Activated T-cell treated with anti-CD3 and anti-CD28 coated beads for 4 hours (primary cell): ENCODE measurements at regions not wholly inside any gene's neighbourhood (a gene's known extent, or its start where the extent isn't known, plus 50 kb on each side); places are given as distances from the start of the nearest gene placed in this dataset.

ENCODE experiments used
- DNase-seq: peaks from one replicate; pipeline ENCODE4 v3.0.0-alpha.2; 2020

DNA sequence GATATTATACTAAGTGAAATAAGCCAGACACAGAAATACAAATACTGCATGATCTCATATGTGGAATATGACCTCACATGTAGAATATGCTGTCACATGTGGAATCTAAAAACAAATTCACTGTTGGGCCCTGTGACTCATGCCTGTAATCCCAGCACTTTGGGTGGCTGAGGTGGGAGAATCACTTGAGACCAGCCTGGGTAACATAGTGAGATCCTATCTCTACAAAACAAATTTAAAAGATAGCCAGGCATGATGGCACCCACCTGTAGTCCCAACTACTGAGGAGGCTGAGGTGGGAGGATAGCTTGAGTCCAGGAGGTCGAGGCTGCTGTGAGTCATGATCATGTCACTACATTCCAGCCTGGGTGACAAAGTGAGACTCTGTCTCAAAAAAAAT lies 160.3 kb downstream of the PTEN start:
- no peak for DNase-seq

DNA sequence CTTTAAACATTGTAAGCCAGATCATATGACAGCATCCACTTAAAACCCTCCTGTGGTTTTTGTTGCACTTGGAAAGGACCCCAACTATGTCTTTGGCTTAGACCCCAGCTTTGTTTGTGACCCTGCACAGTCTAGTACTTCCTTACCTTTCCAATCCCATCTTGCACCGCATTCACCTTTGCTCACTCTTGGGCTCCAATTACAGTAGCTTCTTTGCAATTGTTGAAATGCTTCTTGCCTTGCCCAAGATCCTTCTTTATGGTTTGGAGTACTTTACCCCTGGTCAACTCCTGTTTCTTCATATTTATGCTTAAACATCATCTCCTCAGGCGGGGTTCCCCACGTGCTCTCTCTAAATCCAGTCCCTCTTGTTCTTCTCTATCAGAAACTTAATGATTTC lies 162.6 kb downstream of the PTEN start:
- DNase-seq, result no peak

DNA sequence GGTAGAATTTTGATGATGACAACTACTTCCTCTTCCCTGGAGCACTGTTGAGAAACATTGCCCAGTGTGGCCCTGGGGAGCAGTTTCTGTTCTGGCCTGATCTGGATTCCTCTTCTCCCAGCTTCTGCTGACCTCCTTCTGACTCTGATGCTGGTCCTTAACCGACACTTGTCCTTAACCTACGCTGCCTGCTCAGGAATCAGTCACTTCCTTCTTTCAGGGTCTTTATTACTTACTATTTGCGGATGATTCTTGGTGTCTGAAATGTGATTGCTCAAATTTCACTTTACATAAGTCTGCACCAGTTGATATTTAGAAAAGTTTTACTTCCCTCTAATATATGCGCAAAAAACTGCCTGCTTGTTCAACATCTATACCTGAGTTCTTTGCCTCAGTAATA lies 164.1 kb downstream of the PTEN start:
- DNase-seq, result no peak

DNA sequence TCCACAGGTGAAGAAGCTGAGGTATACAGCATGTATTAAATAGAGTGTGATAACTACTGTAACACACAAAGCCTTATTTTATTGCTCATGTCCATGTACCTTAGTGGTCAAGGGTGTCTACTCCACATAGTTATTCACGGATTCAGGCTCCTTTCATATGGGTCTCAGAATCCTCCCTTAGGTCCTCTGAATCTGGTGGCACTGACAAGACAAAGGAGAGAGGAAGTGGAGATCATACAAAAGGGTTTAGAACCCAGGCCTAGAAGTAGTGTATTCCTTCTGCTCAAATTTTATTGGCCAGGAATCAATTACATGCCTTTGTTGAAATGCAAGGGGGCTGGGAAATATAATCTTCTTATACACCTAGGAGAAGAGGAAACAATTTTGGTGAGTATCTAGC lies 164.6 kb downstream of the PTEN start:
- DNase-seq, result no peak

DNA sequence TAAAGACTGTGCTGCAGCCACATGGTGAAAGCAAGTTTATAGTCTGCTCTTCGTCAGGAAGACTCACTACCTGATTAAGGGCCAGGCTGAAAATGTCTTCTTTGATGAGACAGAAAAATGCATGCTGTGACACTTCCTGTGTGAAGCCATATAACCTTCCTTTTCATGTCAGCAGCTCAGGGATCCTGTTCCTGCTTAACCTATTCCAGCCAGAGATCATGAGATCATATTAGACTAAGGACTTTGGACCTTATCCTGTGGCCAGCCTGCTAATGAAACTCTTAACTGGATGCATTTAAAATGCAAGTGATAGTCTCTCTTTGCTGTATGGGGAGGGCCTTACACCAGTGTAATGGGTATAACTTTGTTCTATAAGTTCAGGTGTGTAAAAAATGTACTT lies 165.2 kb downstream of the PTEN start:
- no peak for DNase-seq

DNA sequence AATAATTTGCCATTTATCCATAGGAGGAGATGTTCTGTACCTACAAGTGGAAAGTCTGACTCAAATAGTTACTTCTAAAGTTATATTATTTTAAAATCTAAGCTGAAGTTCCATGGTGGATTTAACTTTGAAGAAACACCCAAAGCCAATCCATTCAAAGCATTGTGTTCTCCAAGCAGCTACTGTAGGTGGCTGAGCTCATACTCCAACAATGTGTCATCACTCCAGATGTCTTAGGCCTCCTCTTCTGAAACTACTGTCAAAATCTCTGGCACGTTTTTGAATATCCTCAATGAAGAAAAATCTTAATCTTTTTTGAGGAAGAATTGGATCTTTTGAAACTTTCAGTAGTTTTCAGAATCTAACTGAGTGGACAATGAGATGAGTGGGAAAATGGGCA lies 169.1 kb downstream of the PTEN start:
- DNase-seq, result no peak

DNA sequence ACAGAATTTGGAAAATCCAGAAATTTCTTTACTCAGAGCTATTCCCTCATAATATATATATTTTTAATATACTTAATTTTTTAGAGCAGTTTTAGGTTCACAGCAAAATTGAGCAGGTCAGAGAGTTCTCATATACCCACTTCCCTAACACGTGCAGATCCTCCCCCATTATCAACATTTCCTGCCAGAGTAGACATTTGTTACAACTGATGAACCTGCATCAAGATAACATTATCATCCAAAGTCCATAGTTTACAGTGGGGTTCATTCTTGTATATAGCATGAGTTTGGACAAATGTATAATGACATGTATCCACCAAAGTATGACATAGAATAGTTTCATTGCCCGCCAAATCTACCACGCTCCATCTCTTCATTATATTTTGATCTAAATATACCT lies 170.0 kb downstream of the PTEN start:
- no peak for DNase-seq

DNA sequence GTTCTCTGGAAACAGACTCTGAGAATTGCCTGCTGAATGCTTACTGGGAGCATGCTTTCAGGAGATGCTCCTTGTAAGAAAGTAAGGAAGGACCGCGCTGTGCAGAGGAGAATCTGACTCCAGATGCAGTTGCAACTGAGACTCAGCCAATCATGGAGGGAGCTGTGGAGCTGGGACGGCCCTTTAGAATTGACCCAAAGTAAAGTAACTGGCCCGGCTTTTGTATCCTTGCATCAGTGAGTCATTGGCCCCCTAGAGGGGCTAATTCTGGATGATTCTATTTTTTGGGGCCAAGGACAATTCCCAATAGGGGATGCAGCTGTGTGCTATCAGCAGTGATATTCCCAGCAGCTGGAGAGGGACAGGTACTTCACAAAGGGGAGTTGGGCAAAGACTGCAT lies 170.4 kb downstream of the PTEN start:
- DNase-seq, result no peak

DNA sequence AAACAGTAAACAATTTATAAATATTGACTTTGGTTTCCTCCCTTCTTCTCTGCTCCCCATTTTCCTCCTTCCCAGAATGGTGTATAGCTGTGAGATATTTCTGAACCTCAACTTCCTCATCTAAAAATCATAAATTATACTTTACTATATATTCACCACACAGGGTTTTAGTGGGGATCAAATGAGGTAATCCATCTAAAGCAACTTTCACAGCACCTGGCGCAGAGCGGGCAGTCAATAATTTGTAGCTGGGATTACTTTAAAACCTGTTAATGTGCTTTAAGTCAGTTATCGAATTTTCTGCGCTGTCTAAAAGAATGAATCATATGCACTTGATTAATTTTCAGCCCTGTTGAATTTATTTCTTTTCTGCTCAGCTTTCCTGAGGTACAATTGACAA lies 172.7 kb downstream of the PTEN start:
- DNase-seq, result no peak

DNA sequence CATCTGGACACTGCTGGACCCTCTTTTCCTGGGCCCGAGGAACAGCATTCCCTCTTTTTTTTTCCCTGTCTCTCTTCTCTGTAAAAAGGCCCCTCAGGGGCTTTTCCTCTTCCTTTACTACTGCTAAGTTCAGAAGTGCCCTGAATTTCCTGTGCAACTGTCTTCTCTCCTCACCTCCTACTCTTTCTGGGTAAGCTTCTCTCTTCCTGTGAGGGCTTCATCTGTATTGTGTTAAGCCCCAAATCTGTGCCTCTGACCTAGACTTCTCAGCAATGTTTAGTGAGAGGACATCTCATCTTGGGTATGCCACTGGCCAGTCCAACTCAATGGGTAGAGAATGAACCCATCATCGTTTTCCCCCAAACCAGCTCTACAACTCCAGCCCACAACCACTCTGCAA lies 174.2 kb downstream of the PTEN start:
- no peak for DNase-seq

DNA sequence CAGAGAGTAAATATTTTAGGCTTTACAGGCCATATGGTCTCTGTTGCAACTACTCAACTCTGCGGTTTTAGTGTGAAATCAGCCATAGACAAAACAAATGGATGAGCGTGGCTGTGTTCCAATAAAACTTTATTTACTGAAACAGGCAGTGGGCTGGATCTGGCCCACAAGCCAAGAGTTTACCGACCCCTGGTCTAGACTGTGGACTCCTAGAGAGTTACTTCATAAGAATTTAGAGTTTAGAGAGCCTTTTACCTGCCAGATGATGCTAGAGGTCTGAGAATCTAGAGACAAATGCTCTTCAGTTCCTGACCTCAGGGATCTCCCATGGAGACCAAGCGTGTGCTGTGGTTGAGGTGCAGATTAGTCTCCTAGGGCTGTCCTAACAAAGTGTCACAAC lies 174.8 kb downstream of the PTEN start:
- no peak for DNase-seq

DNA sequence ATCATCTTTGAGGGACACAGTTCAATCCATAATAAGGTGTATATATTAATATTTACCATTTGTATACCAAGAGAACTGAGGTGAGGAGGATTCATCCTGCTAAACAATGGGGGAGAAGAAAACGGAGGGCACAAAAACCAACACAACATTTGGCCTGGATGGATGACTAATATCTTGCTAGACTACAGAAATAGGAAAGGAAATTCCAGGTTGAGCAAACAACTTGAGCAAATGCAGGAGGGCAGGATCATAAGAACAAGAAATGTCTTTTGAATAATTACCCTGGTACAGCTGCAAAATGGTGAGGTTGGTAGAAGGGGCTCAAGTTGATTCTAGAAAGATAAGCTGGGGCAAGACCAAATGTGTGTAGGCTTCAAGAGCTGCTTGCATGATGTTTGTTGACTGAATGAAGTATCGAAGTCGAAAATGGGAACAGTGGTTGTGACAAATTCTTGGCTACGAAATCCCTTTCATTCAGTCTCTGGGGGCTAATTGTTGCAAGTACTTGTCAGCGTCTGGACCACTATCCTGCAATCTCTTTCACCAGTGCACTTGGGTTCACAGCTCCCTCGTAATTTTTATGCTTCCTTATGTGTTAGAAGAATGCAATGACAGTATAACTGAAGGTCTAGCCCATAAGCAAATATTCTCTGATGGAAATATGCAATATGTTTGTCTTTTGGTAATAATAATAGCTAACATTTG lies 176.2 kb downstream of the PTEN start:
- DNase-seq, result no peak

DNA sequence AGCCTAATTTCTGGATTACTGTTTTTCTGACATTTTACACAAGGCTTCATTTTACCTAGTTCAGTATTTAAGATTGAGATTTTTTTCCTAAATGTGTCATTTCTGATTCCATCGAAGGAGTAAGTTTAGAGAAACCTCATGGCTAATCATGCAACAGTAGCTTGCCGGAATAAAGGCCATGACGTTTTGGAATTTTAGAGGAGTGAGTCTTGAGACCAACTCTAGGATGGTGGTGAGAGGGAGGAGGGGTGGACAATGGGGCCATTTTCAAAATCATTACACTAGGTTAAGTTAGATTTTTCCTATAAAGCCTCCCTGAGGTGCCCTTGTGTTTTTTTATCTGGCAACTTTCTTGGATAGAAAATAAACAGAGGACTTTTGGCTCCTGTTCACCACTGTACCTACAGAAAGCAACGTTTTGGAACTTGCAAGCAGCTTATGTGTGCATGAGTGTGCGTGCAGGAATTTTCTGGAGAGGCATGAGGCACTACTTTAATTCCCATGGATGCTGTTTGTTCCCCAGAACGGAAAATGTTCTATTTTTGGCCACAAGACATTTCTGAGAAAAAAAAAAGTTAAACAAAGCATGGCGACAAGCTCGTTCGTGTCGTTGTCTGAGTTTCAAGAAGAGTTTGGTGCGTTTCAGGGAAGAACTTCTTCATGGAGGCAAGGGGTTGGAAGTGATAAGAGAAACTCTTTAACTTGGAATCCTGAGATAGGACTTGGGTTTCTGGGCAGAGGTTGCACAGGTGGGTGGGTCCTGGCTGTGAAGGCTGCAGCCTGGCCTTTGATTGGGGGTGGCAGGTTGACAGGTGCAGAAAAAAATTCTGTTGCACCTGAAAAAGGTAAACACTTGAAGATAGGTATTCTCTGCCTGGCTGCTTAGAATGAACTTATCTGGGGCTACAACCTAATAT lies 178.1 kb downstream of the PTEN start:
- no peak for DNase-seq

DNA sequence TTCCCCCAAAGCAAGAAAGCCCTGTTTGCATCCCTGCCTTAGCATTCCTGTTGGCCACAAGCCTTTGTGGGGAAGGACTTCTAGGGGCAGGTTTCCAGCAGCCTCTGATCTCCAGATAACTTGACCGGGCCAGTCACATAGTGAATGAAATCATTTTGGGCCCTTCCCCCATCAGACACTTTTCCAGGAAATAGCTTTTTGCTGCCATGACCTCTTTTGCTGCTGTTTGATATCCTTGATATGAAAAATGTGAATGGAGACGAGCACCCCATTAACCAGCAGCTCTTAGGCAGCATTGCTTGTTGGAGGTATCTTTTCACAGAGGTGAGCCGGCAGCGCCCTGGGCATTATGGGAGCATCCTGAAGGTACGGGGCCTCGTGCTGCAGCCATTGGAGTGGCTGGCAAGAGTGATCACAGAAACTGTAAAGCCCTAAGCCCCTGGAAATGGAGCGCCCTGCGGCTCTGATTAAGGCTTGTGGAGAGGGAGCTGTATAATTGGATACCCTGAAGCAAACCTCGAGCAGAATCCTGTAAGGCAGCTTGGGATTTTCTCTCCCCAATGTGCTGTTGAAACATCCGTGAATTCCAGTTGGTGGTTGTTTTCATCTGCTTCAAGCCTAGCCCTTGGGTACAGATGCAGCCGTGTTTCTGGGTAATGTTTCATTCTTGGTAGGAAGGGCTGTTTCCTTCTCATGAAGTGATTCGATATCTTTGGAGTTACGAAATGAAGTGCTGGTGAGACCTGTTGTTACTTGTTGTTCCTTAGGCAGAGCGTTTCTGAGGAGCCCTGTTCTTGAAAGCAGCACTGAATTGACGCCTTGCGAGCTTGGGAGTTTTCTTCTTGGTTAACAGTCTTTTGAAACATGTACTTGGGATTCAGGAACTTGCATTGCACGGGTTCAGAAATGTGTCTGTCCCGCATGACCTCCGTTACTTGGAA lies 179.0 kb downstream of the PTEN start:
- DNase-seq, result no peak

DNA sequence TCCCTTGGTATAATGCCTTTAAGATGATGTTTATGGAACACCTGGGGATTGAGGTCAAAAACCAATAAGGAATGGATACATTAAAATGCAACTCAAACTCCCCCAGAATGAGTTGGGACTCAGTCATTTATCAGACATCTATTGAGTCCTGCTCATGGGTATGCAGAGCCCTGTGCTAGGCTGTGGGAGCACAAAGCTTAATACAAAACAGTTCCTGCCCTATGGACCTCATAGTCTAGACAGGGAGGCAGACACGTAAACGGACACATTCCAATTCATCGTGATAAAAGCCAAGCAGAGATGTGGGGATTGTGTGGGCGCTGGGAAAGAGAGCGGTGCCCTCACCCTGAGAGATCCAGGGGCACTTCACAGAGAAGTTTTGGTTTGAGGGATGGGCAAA lies 181.7 kb downstream of the PTEN start:
- no peak for DNase-seq

DNA sequence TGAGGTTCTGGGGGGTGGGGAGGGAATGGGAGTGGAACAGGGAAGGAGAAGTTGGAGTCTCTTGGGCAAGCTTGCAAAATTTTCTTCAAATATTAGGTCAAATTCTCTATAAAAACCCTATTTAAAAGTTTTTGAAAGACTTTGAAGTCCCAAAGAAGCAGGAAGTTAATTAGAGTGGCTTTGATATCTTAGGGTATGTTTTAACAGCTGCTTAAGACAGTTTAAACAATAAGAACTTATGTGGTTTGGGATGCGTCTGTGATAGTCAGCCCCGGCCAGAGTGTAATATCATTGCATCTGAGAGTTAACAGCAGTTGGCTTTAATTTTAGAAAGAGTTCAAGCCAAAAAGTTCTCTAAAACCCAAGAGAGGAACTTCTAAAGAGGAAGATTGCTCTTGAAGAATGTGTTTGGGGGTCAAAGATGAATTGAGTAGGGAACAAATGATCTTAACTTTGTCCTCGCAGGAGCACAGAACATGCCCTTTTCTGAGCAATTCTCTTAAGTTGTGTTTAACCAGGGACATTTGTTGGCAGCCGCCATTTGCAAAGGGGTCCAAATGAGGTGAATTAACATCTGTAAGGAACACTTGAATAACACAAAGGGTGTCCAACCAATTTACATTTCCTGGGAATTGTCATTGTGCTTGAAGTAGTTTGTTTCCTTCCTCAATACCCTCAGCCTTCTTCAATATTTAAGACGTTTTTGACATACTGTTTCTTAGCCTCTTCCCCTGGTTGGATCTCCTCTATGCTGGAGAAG lies 182.4 kb downstream of the PTEN start:
- no peak for DNase-seq

DNA sequence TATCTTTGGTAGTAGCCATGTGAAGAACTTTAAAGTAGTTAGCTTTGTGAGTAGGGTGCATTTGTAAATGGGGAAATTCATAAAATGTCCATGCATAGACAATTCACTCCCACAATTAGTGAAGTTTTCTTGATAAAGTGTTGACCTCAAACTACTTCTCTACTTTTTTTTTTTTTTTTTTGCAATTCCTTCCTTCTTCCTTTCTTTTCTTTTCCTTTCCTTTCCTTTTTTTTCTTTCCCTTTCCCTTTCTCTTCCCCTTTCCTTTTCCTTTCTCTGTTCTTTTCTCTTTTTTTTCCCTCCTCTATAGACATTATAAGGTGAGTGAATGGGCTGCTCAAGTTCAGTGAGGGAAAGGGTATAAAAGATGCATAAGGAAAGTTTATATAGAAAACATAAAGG lies 184.2 kb downstream of the PTEN start:
- DNase-seq, result no peak

DNA sequence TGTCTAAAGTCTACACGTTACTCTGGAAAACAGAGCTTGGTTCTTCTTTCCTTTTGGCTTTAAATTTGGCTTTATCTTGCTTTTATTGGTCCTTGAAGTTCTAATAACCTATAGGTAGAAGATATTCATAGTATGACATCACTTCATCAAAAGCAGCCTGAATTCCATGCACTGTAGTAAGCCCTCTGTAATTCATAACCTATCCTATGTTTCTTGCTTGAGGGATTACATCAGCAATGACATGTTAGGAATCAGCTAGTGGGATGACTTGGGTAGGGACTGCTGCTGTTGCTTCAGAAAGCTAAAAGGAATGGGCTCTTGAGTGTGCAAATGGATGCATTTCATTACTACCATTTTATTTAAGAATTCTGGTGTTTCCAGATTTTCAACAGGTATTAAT lies 184.9 kb downstream of the PTEN start:
- DNase-seq, result no peak

DNA sequence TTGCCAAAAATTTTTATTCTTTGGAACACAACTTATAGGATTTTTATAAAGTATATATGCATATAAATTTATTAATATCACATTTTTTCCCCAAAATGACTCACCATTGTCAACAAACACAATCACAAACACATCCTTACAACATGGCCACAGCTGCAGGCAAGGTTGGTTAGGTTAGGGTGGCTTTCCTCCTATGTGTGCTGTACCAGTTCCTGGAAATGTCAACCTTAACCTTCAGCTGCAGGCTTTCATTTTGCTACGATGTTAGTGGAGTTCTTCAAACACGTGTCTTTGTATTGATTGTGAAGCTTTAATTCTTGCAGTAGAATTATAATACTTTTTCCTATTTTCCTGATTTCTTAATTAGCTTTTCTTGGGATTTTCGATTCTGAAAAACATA lies 185.8 kb downstream of the PTEN start:
- no peak for DNase-seq

DNA sequence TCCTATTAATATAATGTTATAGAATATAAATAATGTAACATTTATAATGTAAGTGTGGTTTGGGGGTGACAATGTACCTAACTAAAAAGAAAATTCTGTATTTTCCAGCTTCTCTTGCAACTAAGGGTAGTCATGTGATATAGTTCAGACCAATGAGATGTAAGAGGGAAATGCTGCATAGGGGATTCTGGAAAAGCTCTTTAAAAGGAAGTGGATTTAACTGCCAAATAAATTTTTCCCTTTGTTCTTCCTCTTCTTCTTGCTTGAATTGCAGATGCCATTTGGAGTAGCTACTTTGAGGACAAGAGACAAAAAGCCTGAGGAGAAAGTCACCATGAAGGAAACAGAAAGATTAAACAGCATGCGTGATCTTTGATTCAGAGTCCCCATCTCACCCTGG lies 194.3 kb downstream of the PTEN start:
- DNase-seq, result no peak

DNA sequence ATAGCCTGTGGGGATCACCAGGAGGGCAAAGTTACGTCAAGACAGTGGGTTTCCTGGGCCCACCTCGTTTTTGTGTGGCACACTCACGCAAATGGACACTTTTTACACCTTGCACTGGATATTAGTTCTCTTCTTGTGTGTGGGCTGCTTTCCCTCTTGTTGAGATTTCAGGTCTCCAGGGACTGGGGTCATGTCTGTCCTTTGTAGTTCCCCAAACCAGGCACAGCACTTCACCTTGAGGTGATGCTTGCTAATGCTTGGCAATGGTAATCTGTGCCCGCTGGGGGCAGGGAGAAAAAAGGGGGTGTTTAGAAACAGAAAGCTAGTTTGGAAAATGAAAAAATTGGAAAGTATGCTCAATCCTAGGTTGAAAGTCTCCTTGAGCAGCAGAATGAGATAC lies 195.3 kb downstream of the PTEN start:
- DNase-seq, result no peak

DNA sequence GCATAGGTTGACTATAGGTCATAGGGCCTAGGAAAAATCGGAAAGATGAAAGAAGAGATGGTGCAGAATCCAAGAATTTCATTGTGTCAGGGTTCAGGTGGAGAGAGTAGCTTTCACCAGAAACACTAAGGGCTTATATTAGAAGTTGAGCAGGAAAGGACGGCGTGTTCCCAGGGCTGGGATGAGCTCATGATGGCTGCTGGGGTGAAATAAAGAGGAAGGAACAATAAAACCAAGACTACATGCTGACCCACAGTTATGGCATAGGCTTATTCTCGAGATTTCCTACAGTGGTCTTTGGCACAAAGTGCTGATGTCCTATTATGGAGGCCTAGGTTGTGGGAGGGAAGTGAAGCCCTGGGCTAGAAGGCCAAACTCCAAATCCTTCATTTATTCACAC lies 195.8 kb downstream of the PTEN start:
- DNase-seq, result no peak

DNA sequence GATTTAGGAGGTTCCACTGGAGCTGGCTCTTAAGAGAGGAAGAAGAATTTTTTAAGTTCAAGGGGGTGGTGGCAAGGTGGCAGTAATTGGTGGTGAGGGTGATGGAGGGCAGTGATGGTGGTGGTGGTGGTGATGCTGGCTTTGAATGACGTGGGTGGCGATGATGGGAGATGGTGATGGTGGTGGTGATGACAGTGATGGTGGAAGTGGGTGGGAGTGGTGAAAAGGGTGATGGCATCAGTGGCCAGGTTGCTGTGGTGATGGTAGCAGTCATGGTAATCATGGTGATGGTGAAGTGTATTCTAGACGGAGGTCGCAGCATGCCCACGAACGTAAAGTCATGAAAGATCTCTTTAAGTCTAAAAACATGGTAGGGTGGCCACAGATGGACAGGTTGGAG lies 197.3 kb downstream of the PTEN start:
- DNase-seq, result no peak
